ENCODE measurements at regions not wholly inside any gene's neighbourhood (a gene's known extent, or its start where the extent isn't known, plus 50 kb on each side); places are given as distances from the start of the nearest gene placed in this dataset.

GRCh38 chr2:236748801-236749200 lies 179.2 kb downstream of the ACKR3 start:
- no peak for DNase-seq

GRCh38 chr2:236749346-236749745 lies 179.7 kb downstream of the ACKR3 start:
- no peak for DNase-seq

GRCh38 chr2:236752096-236752495 lies 182.5 kb downstream of the ACKR3 start:
- DNase-seq: no peak

GRCh38 chr2:236753606-236754270 lies 184.1 kb downstream of the ACKR3 start:
- no peak for DNase-seq

GRCh38 chr2:236754271-236754944 lies 184.8 kb downstream of the ACKR3 start:
- no peak for DNase-seq

- no peak for DNase-seq
Measured at GRCh38 chr2:236755278-236755840, 185.7 kb downstream of the ACKR3 start.

GRCh38 chr2:236758406-236758805 lies 188.8 kb downstream of the ACKR3 start:
- no peak for DNase-seq

- DNase-seq: no peak
Measured at GRCh38 chr2:236760246-236760645, 190.6 kb downstream of the ACKR3 start.

GRCh38 chr2:236761358-236761757 lies 191.7 kb downstream of the ACKR3 start:
- no peak for DNase-seq

- no peak for DNase-seq
Measured at GRCh38 chr2:236762628-236763027, 193.0 kb downstream of the ACKR3 start.

GRCh38 chr2:236763857-236764256 lies 194.2 kb downstream of the ACKR3 start:
- DNase-seq: no peak

GRCh38 chr2:236764716-236765115 lies 195.1 kb downstream of the ACKR3 start:
- DNase-seq: no peak

GRCh38 chr2:236765478-236765877 lies 195.9 kb downstream of the ACKR3 start:
- no peak for DNase-seq

- no peak for DNase-seq
Measured at GRCh38 chr2:236766850-236767249, 197.2 kb downstream of the ACKR3 start.

GRCh38 chr2:236767941-236768340 lies 198.3 kb downstream of the ACKR3 start:
- DNase-seq: no peak

- no peak for DNase-seq
Measured at GRCh38 chr2:236768393-236769140, 198.9 kb downstream of the ACKR3 start.

- no peak for DNase-seq
Measured at GRCh38 chr2:236769981-236770671, 200.5 kb downstream of the ACKR3 start.

- no peak for DNase-seq
Measured at GRCh38 chr2:236772220-236772837, 202.7 kb downstream of the ACKR3 start.

- no peak for DNase-seq
Measured at GRCh38 chr2:236773206-236773605, 203.6 kb downstream of the ACKR3 start.

- DNase-seq: no peak
Measured at GRCh38 chr2:236774171-236774570, 204.5 kb downstream of the ACKR3 start.

- no peak for DNase-seq
Measured at GRCh38 chr2:236775511-236775910, 205.9 kb downstream of the ACKR3 start.

- DNase-seq: no peak
Measured at GRCh38 chr2:236776206-236776605, 206.6 kb downstream of the ACKR3 start.
